NCI-H146 (cell line): ENCODE measurements at regions not wholly inside any gene's neighbourhood (a gene's known extent, or its start where the extent isn't known, plus 50 kb on each side); places are given as distances from the start of the nearest gene placed in this dataset.
"Not testable (repeated sequence)": the region's sequence is repeated elsewhere in the genome, so short reads cannot be mapped to it uniquely, and the experiment has no call there.

ENCODE experiments used
- DNase-seq: peaks from one replicate; lab custom pipeline; 2025; lab: John Stamatoyannopoulos, UW

GRCh38 chr5:164204338-164204946 is 699.0 kb downstream of the MAT2B start:
- DNase-seq: no peak

- no peak for DNase-seq
Observed at GRCh38 chr5:164206196-164206595, 700.8 kb downstream of the MAT2B start.

GRCh38 chr5:164207646-164208045 is 702.2 kb downstream of the MAT2B start:
- DNase-seq: no peak

GRCh38 chr5:164210491-164210890 is 705.1 kb downstream of the MAT2B start:
- no peak for DNase-seq

- no peak for DNase-seq
Observed at GRCh38 chr5:164214698-164215097, 709.3 kb downstream of the MAT2B start.

GRCh38 chr5:164217464-164217863 is 712.0 kb downstream of the MAT2B start:
- DNase-seq: no peak

- DNase-seq: no peak
Observed at GRCh38 chr5:164220522-164220921, 715.1 kb downstream of the MAT2B start.

- DNase-seq: no peak
Observed at GRCh38 chr5:164224236-164224635, 718.8 kb downstream of the MAT2B start.

GRCh38 chr5:164224772-164225171 is 719.4 kb downstream of the MAT2B start:
- no peak for DNase-seq

- DNase-seq: no peak
Observed at GRCh38 chr5:164230341-164230740, 724.9 kb downstream of the MAT2B start.

- DNase-seq: no peak
Observed at GRCh38 chr5:164233791-164234190, 728.4 kb downstream of the MAT2B start.

- no peak for DNase-seq
Observed at GRCh38 chr5:164234321-164234720, 728.9 kb downstream of the MAT2B start.

GRCh38 chr5:164235300-164235891 is 730.0 kb downstream of the MAT2B start:
- DNase-seq: no peak

GRCh38 chr5:164237486-164237885 is 732.1 kb downstream of the MAT2B start:
- no peak for DNase-seq

GRCh38 chr5:164251781-164252180 is 746.4 kb downstream of the MAT2B start:
- DNase-seq: not testable (repeated sequence)

GRCh38 chr5:164253764-164254163 is 748.3 kb downstream of the MAT2B start:
- no peak for DNase-seq

GRCh38 chr5:164255598-164256213 is 750.3 kb downstream of the MAT2B start:
- DNase-seq: no peak

- no peak for DNase-seq
Observed at GRCh38 chr5:164256351-164256750, 750.9 kb downstream of the MAT2B start.

- no peak for DNase-seq
Observed at GRCh38 chr5:164256954-164257353, 751.5 kb downstream of the MAT2B start.

GRCh38 chr5:164265566-164265965 is 760.1 kb downstream of the MAT2B start:
- no peak for DNase-seq

GRCh38 chr5:164266571-164266970 is 761.2 kb downstream of the MAT2B start:
- no peak for DNase-seq

GRCh38 chr5:164277720-164278119 is 772.3 kb downstream of the MAT2B start:
- no peak for DNase-seq

GRCh38 chr5:164289526-164289925 is 784.1 kb downstream of the MAT2B start:
- DNase-seq: no peak

GRCh38 chr5:164296603-164297080 is 791.2 kb downstream of the MAT2B start:
- DNase-seq: no peak
